ENCODE measurements at regions not wholly inside any gene's neighbourhood (a gene's known extent, or its start where the extent isn't known, plus 50 kb on each side); places are given as distances from the start of the nearest gene placed in this dataset.
"Not testable (repeated sequence)": the region's sequence is repeated elsewhere in the genome, so short reads cannot be mapped to it uniquely, and the experiment has no call there.

GRCh38 chr1:94666797-94667196, 125.2 kb upstream of the F3 start:
- TF ChIP-seq CTCF (conservative IDR thresholded peaks at IDR 0.05; ENCODE audit: low read depth, low read length), result no peak

GRCh38 chr1:94661431-94661932, 119.9 kb upstream of the F3 start:
- no peak overlapping the region for H3K4me3 ChIP-seq (ENCODE audit: low read depth, low read length)
- no peak for DNase-seq (ENCODE audit: low read depth)
- TF ChIP-seq CTCF (conservative IDR thresholded peaks at IDR 0.05; ENCODE audit: low read depth, low read length), result no peak

More at GRCh38 chr1:94666797-94667196, 125.2 kb upstream of the F3 start:
- no peak for DNase-seq (ENCODE audit: low read depth)
- H3K4me3 ChIP-seq (ENCODE audit: low read depth, low read length), result no peak overlapping the region

GRCh38 chr1:94660994-94661393, 119.4 kb upstream of the F3 start:
- H3K4me3 ChIP-seq (ENCODE audit: low read depth, low read length), result no peak overlapping the region
- no peak for DNase-seq (ENCODE audit: low read depth)
- TF ChIP-seq CTCF (conservative IDR thresholded peaks at IDR 0.05; ENCODE audit: low read depth, low read length), result no peak

GRCh38 chr1:94660258-94660657, 118.7 kb upstream of the F3 start:
- no peak overlapping the region for H3K4me3 ChIP-seq (ENCODE audit: low read depth, low read length)
- TF ChIP-seq CTCF (conservative IDR thresholded peaks at IDR 0.05; ENCODE audit: low read depth, low read length), result no peak
- no peak for DNase-seq (ENCODE audit: low read depth)

- DNase-seq (ENCODE audit: low read depth); H3K4me3 ChIP-seq (ENCODE audit: low read depth, low read length): not testable (repeated sequence)
Measured at GRCh38 chr1:94659202-94659601, 117.6 kb upstream of the F3 start.

- peak; percentile 63 for DNase-seq (ENCODE audit: low read depth)
- H3K4me3 ChIP-seq (ENCODE audit: low read depth, low read length), result no peak overlapping the region
Measured at GRCh38 chr1:94658221-94658620, 116.7 kb upstream of the F3 start.

GRCh38 chr1:94657776-94658175, 116.2 kb upstream of the F3 start:
- H3K4me3 ChIP-seq (ENCODE audit: low read depth, low read length); DNase-seq (ENCODE audit: low read depth): not testable (repeated sequence)

More at GRCh38 chr1:94658221-94658620, 116.7 kb upstream of the F3 start:
- TF ChIP-seq CTCF (conservative IDR thresholded peaks at IDR 0.05; ENCODE audit: low read depth, low read length), result no peak

GRCh38 chr1:94656967-94657366, 115.4 kb upstream of the F3 start:
- no peak for DNase-seq (ENCODE audit: low read depth)
- TF ChIP-seq CTCF (conservative IDR thresholded peaks at IDR 0.05; ENCODE audit: low read depth, low read length), result no peak
- H3K4me3 ChIP-seq (ENCODE audit: low read depth, low read length), result no peak overlapping the region

Measured in choroid plexus epithelial cell (primary cell).